Eye (tissue), 1 donor: ENCODE measurements at regions not wholly inside any gene's neighbourhood (a gene's known extent, or its start where the extent isn't known, plus 50 kb on each side); places are given as distances from the start of the nearest gene placed in this dataset.
A peak's percentile ranks its signal among the peaks of the same experiment; 100 is the strongest.

Experiments
- DNase-seq: peaks from one replicate; pipeline ENCODE4 v3.0.0-alpha.2; 2015

DNA sequence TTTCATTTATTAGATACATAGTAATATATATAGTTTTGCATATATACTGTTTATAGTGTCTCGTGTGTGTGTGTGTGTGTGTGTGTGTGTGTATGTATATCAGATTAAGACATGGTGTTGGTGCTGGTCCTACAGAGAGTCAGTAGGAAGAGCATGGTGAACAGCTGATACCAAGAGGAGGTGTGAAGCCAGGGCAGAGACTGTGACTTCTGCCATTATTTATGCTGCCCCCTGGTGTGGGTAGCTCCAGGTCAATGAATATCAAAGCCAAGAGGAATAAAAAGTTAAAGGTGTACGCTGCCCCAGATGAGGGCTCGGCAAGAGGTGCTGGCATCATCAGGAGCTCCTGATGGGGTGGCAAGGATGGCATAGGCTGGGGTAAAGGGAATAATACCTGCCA lies 299.5 kb upstream of the RASGRP1 start:
- no peak for DNase-seq

GRCh38 chr15:38864827-38865581 lies 300.4 kb upstream of the RASGRP1 start:
- peak; percentile 45 for DNase-seq

DNA sequence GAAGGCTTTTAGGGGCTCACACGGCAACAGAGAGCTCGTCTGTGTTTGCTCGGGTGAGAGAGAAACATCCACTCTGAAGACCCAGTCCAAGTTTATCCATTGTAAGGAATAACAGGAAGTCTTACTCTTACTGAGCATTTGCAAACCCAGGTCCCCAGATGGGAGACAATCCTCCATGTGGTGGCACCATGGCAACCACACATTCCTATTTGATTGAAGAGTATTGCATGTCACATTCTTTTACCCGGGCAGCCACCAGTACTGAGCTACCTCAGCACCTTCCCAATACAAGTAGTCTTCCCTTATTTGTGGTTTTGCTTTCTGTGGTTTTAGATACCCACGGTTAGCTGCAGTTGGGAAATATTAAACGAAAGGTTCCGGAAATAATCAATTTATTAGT lies 302.9 kb upstream of the RASGRP1 start:
- no peak for DNase-seq

DNA sequence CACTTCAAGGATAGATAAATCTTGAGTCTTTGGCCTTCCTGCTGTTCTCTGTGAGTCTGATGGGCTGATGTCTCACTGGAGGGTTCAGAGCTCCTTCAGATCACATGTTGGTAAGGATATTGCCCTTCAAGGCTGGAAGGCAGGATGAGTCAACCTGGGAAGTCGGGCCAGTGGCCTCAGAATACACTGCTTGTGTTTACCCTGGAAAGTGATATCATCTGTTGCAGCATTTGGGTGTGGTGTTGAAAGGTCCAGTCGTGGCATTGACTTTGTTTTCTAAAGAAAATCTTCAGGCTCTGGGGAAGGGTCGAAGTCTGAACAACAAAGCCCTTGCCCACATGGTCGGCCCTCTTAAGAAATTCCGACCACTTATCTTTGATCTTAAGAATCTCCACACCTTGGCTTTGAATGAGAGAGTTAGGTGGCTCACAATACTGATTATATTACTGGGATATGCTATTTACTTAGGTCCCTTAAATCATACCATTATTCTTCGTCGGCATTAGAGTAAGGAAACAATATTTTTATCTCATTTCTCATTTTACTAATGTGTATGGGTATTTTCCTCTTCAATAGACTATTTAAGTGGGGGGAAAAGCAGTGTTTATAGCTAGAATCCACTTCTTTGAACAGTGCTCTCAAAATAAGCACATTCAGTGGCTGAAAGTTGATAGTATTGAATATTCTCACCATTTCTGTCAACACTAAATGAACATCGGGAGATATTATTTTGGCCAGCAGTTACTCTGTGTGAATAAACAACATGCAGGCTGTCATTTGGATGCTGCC lies 303.9 kb upstream of the RASGRP1 start:
- DNase-seq: no peak

DNA sequence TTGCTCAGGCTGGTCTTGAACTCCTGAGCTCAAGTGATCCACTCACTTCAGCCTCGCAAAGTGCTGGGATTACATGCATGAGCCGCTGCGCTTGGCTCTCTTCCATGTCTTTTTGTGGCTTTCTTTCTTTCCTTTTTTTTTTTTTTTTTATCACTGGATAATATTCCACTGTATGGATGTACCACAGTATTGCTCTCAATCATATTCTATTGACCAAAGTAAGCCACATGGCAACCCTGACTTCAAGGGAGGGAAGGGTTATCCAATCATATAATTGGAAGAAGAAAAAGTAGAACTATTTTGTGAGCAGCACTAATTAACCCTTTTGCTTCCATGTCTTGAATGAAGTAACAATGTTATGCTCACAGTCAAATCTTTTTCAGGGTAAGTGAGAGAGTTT lies 307.0 kb upstream of the RASGRP1 start:
- no peak for DNase-seq

DNA sequence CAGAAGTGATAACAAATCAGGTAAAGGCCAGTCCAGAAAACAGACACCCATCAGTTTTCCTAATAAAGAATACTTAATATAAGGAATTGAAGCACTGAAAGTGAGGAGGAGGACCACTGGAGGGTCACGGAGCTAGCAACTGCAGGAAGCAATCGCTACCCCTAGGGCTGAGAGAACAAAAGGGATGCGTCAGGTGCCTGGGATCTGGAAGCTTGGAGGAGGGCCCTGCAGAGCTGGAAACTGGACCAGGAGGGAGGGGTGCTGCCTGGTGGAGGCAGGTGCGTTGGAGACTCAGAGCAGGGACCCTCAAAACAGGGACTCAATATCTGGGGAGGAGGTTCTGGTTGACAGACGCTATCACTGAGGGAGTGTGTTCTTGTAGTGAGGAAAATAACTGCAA lies 308.1 kb upstream of the RASGRP1 start:
- no peak for DNase-seq

DNA sequence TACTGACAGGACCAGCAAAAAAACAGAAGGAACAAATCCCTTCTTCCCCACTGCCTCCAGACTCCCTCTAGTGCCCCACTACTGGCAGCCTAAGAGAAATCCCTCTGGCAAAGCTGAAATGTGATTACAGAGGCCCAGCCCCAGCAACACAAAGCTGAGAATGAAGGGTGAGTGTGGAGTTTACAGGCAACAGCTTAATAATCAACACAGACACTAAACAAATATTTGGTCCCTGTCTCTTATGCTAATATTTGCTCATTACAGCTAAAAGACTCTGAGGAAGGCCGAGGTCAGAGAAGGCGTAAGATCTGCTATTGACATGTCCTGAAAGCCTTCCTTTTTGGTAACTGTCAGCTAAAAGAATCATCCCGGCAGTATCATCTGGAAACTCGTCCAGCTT lies 308.5 kb upstream of the RASGRP1 start:
- no peak for DNase-seq

- no peak for DNase-seq
These were observed 309.9 kb upstream of the RASGRP1 start for GRCh38 chr15:38874464-38874863.

- no peak for DNase-seq
These were observed 311.6 kb upstream of the RASGRP1 start for GRCh38 chr15:38876211-38876610.

DNA sequence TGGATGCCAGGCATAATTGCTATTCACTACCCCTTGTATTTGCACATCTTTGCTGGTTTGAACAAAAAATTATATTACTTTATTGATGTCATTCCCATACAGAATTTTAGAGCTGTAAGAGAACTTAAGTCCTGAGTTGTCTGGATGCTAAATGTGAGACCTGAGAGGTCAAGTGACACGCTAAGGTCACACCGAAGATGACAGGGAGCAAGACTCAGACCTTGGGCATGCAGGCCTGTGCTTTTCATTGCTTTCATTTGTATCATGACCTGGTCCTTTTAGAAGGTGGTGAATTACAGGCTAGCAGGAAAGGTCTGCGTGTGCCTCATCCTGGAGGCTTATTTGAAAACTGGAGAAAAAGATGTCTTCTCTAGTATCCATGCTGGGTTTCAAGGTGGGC lies 312.0 kb upstream of the RASGRP1 start:
- no peak for DNase-seq

- DNase-seq: no peak
These were observed 312.9 kb upstream of the RASGRP1 start for GRCh38 chr15:38877471-38877870.

- no peak for DNase-seq
These were observed 313.4 kb upstream of the RASGRP1 start for GRCh38 chr15:38878026-38878425.

GRCh38 chr15:38878926-38879325 lies 314.3 kb upstream of the RASGRP1 start:
- no peak for DNase-seq

GRCh38 chr15:38879909-38880471 lies 315.4 kb upstream of the RASGRP1 start:
- DNase-seq: no peak

- DNase-seq: no peak
These were observed 317.6 kb upstream of the RASGRP1 start for GRCh38 chr15:38882221-38882620.

- no peak for DNase-seq
These were observed 319.4 kb upstream of the RASGRP1 start for GRCh38 chr15:38883987-38884386.

- DNase-seq: peak; percentile 18
These were observed 320.4 kb upstream of the RASGRP1 start for GRCh38 chr15:38885001-38885400.

- DNase-seq: no peak
These were observed 320.9 kb upstream of the RASGRP1 start for GRCh38 chr15:38885471-38885952.

DNA sequence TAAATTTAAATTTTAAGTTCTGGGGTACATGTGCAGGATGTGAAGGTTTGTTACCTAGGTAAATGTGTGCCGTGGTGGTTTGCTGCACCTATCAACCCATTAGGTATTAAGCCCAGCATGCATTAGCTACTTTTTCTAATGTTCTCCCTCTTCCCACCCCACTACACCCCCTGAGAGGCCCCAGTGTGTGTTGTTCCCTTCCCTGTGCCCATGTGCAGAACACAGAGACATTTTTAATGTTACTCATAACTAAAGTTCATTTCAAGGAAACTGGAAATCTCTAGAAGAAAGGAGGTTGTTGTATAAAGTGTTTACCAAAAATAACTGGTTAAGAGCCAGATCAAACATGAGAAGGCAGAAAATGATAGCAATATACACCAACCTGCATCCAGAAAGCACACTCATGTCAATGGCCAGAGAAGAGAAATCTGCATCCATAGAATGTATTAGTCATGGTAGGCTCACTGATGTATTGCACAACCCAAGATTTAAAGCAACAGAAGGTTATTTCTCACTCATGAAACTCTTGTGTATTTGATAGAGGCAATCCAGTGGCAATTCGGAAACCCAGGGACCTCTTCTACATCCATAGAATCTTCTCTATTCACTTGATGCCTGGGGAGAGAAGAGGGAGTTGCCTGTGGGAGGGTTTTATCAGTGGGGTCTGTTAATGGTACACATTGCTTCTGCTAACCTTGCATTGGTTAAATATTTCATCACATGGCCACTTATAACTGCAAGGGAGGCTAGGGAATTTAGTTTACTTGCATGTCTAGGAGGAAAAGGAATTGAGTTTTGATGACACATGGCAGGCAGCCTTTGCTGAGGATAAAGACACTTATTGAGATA lies 321.9 kb upstream of the RASGRP1 start:
- DNase-seq: no peak

- no peak for DNase-seq
These were observed 324.1 kb upstream of the RASGRP1 start for GRCh38 chr15:38888701-38889221.

GRCh38 chr15:38890194-38890593 lies 325.6 kb upstream of the RASGRP1 start:
- no peak for DNase-seq

DNA sequence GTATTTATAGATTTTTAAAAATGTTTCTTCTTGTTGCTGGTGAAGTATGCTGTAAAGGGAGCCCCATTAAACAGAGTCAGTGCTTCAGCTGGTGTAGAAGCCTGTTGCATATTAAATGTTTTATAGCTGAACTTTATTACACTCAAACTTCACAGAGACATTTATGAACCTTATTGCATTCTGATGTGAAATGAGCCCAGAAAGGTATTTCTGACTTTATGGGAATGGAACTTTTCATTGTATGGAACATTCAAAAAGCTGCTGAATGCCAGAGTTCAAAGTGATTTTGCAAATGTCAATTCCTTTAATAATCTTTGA lies 329.3 kb upstream of the RASGRP1 start:
- no peak for DNase-seq
